GM03348 (cell line): ENCODE measurements at regions not wholly inside any gene's neighbourhood (a gene's known extent, or its start where the extent isn't known, plus 50 kb on each side); places are given as distances from the start of the nearest gene placed in this dataset.
"Not testable (repeated sequence)": the region's sequence is repeated elsewhere in the genome, so short reads cannot be mapped to it uniquely, and the experiment has no call there.

Experiments used
- DNase-seq: peaks from one replicate; pipeline ENCODE4 v3.0.0; 2012; ENCODE audit warnings: low spot score

DNA sequence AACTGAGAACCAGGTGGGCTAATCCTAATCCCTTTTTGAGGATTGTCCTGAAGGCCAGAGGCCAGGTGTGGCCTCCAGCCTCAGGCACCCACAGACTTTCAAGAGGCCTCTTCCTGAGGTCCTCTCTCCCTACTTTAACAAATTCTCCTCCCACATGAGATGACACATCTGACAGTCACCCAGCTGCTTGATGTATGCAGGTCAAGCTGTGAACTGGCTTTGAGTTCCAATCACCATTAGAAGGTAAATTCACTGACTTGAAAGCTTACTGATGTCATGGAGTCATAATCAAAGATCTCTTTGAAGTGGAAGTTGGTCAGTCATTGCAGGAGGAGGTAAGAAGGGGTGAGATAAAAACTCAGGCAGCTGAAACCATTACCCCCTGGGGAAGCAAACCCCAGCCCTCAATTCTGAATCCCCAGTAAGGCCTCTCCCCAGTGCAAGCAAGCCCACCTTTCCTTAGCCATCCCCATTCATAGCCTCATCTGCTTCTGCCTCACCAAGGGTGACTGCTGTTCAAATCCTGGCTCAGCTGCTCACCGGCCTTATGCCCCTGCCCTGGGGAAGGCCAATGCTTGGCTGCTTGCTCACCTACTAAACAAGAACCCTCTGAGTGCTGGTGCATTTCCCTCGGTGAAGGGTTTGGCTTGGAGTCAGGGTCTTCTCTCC, 196.3 kb downstream of the BCL2L11 start:
- DNase-seq: not testable (repeated sequence)

DNA sequence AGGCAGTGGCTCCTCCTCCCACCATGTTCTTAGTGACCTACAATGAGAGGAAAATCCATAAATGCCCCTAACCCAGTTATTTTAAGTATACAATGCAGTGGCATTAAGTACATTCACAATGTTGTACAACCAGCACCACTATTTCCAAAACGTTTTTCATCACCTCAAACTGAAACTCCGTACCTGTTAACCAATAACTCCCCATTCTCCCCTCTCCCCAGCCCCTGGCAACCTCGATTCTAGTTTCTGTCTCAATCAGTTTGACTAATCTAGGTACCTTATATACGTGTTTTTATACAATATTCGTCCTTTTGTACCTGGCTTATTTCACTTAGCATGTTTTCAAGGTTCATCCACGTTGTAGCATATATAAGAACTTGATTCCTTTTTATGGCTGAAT, 198.8 kb downstream of the BCL2L11 start:
- DNase-seq: not testable (repeated sequence)

DNA sequence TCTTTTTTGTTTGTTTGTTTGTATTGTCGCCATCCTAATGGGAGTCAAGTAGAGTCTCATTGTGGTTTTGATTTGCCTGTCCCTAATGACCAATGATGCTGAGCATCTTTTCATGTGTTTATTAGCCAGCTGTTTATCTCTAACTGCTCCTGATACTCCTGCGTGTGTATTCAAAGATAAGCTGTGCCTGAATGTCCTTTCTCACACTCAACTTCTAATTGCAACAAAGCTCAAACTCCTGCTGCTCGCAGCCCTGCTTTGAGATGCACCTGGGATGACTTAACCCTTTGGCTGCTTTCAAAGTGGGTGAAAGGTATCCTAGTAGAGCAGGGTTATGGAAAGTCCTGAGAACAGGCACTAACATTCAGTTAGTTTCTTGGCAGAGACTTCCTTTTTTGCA, 199.6 kb downstream of the BCL2L11 start:
- not testable (repeated sequence) for DNase-seq

DNA sequence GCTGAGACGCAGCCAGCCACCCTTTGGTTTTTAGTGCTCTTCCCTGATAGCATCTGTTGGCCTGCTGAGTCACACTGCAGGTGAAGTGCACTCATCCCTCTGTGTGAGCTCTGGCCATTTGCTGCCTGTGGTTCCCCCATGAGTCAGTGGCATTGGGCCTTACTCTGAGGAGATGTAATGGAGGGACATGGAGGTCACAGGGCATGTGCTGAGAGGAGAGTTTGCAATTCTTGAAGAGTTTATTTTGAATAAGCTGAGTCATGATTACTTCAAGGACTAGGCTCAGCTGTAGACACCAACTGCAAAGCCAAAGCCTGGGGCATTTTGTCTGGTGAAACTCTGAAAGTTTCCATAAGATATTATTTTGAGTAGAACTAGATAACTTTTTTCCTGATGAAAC, 200.3 kb downstream of the BCL2L11 start:
- not testable (repeated sequence) for DNase-seq

DNA sequence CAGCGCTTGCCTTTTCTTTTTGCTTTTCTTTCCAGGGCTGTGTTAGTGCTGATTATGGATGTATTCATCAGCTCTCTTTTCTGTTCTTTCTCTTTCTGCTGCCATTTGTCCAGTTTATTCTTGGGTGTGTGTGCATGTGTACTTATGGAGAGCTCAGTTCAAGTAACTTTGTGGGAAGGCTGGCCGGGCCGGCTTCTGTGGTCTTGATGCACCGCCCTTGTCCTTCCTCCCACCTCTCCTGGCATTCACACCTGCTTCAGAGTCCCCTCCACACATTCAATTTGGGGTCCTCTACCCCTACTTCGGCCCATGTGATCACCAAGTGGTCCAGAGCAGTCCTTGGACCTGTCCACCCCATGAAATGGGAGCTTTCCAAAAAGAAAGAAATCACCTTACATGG, 202.7 kb downstream of the BCL2L11 start:
- DNase-seq: not testable (repeated sequence)

DNA sequence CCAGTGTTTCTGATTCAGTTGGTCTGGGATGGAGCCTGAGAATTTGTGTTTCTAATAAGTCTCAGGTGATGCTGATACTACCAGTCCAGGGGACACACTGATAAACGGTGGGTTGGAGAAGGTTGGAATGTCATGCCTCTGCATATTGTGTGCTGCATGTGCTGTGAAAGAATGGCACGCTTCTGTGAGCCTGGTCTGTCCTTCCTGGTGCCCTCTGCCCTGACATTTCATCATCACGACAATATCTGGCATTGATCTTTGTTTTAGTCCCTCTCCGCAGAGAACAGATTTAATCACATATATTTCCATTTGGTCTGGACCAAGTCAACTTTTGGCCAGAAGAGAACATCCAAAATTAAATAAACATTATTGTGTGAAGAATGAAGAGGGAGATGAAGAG, 207.0 kb downstream of the BCL2L11 start:
- not testable (repeated sequence) for DNase-seq

DNA sequence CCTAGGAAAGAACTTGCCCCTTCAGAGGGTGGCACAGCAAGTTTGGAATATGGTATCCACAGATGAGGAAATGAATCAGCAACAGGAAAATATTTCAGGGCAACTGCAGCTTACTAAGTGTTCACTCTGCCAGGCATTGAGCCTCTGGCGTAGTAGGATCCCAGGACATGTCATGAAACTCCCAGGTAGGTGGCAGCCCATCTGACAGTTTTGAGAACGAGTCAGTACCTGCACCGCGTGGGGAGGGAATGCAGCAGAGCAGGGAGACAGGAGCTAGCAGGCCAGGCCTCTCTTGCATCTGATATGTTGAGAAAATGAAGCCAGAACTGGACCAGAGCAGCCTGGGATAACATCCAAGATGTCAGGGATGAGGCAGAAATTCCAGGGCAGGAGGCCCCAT, 208.6 kb downstream of the BCL2L11 start:
- not testable (repeated sequence) for DNase-seq

DNA sequence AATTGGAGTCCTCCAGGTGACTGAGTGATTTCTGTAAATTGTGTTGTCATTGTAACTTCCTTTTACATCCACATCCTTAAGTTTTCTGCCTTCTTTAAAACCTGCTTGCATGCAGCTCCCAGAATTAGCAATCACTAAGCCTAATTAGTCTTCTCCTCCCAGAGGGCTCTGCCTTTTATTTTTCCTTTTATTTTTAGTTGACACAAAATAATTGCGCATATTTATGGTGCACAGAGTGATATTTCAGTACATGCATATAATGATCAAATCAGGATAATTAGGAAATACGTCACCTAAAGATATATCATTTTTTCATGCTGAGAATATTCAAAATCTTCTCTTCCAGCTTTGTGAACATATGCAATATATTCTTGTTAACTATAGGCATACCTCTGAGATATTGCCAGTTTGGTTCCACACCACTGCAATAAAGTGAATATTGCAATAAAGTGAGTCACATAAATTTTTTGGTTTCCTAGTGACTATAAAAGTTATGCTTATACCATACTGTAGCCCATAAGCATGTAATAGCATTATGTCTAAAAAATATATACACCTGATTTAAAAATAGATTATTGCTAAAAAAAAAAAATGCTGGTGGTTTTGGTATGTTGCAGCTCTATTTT, 210.5 kb downstream of the BCL2L11 start:
- not testable (repeated sequence) for DNase-seq

DNA sequence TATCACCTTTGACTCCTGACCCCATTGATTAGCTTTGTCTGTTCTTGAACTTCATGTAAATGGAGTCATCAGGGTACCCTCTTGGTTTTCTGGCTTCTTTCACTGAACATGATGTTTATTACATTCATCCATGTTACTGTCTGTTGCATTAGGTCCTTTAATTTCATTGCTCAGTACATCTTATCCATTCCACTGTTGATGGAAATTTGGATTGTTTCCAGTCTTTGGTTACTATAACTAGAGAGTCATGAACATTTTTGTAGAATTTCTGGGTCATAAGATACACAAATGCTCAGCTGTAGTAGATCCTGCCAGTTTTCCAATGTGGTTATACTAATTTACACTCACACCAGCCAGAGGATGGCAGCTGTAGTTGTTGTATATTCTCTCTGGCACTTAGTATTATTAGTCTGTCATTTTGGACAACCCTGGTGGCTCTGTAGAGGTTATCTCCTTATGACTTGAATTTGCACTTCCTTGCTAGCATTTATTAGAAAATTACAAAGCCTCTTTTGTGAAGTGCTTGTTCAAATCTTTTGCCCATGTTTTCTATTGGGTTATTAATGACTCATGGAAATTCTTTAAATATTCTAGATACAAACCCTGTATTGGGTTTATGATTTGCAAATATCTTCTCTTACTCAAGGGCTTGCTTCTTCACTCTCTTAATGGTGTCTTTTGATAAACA, 214.7 kb downstream of the BCL2L11 start:
- DNase-seq: not testable (repeated sequence)

DNA sequence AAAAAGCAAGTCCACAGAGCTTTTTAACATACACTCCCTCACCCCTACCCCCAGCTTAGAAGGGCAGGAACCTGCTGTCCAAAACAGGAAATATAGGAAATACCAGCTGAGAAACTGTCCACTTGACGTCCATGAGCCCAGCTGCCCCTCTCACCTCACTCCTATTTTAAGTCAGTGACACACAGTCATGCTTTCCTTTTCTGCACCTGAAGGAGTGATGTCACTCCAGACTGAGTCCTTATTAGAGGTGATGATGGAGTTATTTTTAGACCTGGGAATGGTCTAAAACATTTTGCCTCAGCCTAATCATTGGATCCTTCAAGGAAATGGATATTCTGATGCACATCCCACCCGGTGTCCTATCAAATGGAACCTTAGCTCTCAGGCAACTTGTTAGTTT, 217.8 kb downstream of the BCL2L11 start:
- not testable (repeated sequence) for DNase-seq

DNA sequence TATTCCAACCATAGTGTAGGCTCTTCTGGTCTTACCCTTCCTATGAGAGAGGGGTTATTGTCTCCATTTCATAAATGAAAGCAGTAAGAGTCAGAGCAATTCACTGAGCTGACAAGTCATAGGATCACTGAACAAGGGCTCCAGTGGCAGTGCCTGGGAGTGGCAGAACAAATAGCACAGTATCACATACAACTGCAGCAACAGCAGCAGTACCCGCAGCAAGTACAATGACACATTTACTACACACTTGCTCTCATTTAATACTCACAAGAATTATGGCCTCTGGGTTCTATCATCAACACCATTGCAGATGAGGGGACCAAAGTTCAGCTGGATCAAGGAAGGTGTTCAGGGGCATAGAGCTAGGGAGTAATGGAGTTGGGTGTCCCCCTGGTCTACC, 218.8 kb downstream of the BCL2L11 start:
- DNase-seq: not testable (repeated sequence)

DNA sequence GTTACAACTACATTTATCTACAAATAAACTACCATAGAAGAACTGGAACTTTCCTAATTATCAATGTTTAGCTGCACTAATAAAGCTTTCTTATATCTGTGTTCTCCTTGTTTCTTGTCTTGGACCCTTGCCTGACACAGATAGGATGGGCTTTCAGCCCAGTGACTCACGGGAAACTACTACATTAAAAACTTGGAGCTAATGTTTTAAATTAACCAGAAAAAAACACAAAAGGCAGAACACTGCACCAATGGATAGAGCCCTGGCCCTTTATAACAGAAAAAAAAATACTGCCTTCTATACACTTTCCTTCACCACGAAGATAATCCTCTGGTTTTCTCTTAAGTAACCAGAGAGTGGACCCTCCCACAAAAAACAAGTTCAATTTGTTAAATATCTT, 223.9 kb downstream of the BCL2L11 start:
- DNase-seq: not testable (repeated sequence)

DNA sequence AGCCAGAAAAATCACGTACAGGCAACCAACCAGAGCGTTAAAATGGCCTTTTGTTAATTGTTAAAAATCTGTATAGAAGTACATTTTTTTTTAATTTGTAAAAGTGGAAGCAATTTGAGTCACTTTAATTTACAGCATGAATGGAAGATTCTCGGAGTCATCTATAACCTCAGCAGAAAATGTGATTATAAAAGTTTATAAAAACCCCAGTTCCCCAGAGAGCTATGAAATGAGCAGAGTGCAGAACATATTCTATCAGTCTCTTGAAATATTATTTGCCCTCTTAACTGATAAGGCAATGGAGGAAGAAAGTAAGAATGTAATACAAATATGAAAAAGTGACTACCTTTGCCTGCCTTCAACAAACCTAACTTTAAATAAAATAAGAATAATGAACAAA, 224.7 kb downstream of the BCL2L11 start:
- not testable (repeated sequence) for DNase-seq

DNA sequence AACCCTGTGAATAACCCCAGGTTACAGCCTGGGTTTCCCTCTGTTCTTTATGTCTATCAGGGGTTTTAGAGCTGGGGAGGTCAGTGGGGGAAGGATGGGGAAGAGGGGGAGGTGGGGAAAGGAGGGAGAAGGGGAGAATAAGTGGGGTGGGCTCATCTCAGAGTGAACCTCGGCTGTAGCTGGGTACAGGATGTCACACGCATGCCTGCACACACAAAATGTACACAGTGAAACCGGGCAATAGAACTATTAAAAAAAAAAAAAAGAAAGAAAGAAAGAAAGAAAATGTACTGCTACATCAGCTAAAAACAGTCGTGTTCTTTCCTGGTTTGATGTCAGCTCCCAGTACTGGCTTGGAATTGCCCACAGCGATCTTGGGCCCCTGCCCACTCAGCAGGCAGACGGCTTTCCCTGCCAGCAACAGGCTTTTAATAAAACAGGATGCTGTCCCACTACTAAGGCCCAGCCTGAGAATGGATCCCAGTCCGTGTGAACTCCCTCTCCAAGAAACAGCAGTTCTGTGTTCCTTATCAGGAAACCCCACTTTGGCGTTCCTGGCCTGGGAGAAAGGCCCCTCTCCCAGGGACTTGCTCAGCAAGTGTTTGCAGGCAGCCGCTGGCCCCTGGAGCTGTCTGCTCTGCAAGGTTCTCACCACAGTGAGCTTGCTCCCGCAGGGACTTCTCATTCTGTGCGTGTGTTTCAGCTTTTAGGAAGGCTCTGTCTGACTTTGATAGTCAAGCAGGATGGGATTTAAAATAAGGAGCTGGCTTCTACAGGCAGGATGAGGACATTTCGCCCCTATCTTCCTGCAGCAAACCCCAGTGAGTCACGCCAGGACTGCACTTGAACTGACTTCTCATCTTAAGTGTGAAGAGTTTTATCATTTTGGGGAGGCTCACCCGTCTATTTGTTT, 225.6 kb downstream of the BCL2L11 start:
- not testable (repeated sequence) for DNase-seq

DNA sequence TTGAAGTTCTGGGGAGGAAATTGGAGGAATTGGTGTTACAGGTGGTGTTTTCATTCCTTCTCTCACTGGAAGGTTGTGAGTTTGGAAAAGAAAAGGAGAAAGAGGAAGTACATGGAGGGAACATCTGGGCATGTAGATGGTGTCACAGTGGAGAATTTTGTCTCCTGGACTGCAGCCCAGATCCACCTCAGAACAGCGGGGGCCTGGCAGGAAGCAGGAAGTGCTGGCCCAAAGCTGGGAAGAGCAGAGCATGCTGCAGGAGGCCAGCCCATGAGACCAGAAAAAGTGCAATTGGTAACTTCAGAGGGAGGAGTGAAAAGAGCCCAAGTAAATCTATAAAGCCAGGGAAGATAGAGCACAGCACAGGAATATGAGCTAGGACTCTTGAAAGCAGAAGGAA, 227.0 kb downstream of the BCL2L11 start:
- not testable (repeated sequence) for DNase-seq

DNA sequence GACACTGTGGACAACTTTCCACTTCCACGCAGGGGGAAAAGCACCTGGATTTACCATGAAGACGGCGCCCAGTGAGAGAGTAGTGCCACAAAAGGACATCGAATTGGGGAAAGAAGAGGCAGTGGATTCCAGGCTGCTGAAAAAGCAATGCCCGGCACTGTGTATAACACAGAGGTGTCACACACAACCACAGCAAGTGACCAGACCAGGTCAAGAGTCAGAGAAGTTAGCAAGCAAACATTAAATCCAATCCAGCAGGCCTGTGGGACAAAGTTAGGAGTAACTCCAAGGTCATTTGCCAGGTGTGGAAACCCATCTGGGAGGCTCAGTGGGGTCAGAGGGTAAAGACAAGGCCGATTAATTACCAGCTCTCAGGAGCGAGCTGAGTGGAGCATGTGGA, 227.6 kb downstream of the BCL2L11 start:
- DNase-seq: not testable (repeated sequence)

DNA sequence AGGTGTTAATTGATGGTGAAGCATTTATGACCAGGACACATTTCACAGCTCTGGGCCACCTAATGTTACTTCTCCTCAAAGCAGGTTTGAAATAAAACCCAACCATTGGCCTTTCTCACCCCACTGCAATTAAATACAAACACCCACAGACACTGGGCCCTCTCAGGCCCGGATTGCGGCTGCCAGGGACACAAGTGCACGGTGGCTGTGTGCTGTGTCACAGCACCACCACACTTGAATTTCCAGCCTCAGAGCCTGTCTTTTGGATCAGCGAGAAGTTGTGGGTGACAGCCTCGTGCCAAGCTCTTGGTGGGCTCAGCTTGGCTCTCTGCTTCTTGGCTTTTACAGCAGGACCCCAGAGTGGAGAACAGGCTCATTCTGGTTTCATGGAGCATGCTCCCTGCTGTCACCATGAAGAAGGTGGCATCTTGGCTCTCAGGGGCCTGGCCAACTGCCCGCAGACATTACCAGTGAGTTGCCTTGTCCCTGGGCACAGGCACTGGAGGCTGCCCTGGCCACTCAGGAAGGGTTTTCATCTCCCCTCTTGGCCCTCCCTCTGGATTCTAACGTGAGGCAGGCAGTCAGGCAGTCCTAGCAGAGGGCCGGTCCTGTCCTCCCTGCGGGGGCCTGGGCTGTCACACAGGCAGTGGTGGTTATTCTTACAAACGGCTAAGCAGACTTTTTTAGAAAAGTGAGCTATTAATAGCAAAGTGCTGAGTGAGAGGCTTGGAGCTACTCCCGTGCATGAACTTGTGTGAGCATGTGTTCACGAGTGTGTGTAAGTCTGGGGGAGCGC, 234.5 kb downstream of the BCL2L11 start:
- DNase-seq: not testable (repeated sequence)

DNA sequence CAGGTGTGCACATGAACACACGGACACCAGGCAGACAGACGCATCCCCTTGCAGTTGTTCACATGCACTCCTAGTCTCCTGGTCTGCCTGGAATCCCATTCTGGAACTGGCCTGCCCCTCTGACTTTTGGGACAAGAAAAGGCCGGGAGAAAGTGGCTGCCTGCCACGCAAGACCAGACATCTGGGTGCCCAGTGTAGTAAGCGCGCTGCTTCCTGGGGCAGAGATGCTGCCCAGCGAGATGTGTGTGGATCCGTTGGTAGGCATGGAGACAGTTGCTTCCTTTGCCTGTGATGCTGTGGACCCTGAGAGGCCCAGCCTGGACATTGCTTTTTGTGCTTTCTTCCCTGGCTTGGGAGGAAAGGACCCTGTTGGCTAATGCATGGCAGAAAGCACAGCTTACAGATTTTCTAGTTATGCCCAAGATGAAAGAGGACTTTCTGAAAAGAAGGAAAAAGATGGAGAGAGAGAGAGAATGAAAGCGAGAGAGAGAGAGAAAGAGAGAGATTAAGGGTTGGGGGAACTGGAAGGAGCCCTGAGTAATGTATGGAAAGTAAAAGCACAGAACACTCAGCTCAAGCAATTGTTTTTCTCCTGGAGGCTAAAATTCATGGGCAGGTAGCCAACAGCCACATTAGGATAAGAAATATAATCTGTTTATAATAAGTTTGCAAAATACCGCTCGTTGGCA, 235.3 kb downstream of the BCL2L11 start:
- not testable (repeated sequence) for DNase-seq

DNA sequence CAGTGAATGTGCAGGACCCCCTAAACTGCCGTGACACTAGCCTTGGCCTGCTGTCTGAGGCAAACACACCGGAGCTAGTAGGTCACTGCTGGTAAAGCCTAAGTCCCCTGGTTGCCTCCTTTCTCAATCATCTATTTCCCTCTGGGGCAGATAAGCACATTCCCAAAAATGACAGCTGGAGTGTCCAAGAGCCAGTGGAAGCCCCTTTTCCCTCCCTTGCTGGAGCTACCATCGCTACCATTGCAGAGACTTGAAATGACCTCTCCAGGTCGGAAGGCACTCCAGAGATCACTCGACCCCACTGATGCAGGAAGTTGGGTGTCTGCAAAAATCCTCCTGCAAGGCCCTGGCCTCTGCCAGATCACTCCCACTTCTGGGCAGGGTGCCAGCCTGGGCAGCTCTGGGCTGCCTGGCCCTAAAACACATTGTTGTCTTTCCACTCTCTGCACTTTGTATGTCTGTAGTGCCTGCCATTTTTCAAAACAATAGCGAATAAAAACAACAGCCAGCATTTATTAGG, 235.9 kb downstream of the BCL2L11 start:
- DNase-seq: not testable (repeated sequence)

DNA sequence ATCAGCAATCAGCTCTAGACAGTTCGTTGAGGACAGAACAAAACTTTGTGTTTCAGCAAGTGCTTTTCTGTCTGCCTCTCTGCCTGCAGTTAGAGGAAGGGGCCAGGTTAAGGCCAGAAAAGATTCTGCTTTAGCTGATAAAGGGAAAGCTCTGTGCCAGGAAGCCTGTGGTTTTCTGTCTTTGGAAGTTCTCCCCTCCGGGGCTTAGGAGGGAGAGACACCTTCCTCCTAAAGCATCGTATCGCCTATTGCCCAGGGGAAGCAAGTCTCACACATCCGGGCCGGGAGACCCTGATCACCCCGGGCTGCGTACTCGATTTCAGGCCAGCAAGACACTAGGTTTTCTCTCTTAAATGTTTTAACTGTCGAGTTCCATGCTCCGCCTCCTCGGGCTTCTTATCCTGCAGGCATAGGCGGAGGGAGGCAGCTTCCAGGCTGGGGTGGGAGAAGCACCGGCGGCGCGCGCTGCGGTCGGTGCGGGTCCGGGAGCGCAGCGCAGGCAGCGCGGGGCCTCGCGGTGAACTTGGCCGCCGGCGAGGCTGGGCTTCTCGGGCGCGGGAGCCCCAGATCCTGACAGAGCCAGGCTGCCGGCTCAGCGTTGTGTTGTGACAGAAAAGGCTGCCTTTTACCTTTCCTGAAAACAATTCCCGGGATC, 245.4 kb downstream of the BCL2L11 start:
- not testable (repeated sequence) for DNase-seq
